Kidney epithelial cell (primary cell): ENCODE measurements at regions not wholly inside any gene's neighbourhood (a gene's known extent, or its start where the extent isn't known, plus 50 kb on each side); places are given as distances from the start of the nearest gene placed in this dataset.

Experiments used
- DNase-seq: peaks from one replicate; pipeline ENCODE4 v3.0.0-alpha.2; 2010; ENCODE audit warnings: low read depth
- H3K27me3 ChIP-seq: 2 replicates; pipeline ENCODE4 v1.6.0; 2011; ENCODE audit warnings: low read length; ENCODE audit not compliant: control insufficient read depth, insufficient read depth
- H3K36me3 ChIP-seq: 2 replicates; pipeline ENCODE4 v1.5.1; 2011; ENCODE audit warnings: low read length; ENCODE audit not compliant: control insufficient read depth, insufficient read depth
- H3K4me3 ChIP-seq: 2 replicates; pipeline ENCODE4 v1.5.1; 2011; ENCODE audit warnings: low read depth, mild to moderate bottlenecking, control low read depth, low read length
- TF ChIP-seq, protein P1 (sequence below): IDR thresholded peaks from 2 replicates; pipeline ENCODE4 v1.5.1; 2011; ENCODE audit warnings: mild to moderate bottlenecking, moderate library complexity, low read length, control low read depth, inconsistent platforms; ENCODE audit not compliant: insufficient read depth, poor library complexity, severe bottlenecking

DNA sequence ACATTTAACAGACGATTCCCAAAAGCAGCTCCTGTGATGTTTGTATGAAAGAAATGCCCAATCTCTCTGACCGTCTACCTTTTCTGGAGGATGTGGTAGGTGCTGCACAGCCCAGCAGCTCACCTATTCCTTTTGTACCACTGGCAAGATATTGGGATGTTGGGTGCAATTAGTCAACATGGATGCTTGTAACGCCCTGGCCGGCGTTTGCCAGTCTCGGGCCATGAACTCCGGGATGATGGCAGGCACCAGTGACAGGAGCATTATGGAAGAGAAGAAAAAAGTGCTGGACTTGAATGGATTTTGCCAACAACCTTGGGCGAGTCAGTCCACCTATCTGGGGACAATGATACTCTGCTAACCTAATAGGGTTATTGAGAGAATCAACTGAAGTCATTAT is 69.0 kb upstream of the ZNF438 start:
- Histone ChIP-seq H3K4me3 (no peak overlapping the region), H3K27me3 (no peaks in the 10 kb centered on the region), H3K36me3 (no peaks in the 10 kb centered on the region)
- DNase-seq, result no peak
- TF ChIP-seq, protein P1, sequence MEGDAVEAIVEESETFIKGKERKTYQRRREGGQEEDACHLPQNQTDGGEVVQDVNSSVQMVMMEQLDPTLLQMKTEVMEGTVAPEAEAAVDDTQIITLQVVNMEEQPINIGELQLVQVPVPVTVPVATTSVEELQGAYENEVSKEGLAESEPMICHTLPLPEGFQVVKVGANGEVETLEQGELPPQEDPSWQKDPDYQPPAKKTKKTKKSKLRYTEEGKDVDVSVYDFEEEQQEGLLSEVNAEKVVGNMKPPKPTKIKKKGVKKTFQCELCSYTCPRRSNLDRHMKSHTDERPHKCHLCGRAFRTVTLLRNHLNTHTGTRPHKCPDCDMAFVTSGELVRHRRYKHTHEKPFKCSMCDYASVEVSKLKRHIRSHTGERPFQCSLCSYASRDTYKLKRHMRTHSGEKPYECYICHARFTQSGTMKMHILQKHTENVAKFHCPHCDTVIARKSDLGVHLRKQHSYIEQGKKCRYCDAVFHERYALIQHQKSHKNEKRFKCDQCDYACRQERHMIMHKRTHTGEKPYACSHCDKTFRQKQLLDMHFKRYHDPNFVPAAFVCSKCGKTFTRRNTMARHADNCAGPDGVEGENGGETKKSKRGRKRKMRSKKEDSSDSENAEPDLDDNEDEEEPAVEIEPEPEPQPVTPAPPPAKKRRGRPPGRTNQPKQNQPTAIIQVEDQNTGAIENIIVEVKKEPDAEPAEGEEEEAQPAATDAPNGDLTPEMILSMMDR, result no peak

DNA sequence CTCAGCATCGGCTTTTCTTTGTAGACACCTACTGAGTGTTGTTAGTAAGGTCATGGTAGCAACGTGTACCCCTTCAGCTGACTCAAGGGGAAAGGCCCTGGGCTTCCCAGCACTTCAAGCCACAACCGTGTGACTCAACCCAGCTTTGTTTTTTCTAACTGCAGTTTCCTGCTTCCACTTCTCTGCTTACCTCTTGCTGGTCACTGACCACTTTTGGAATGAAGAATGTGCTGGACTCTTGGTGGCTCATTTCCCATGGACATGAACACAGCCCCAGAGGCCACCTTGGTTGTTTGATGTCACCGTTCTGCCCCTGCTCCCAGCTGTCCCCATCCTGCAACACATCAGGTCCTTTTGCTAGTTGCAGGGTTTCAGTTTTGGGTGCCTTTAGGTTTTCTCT is 69.5 kb upstream of the ZNF438 start:
- Histone ChIP-seq H3K4me3 (no peak overlapping the region), H3K27me3 (no peaks in the 10 kb centered on the region), H3K36me3 (no peaks in the 10 kb centered on the region)
- DNase-seq, result peak; percentile 95
- TF ChIP-seq, protein P1, result no peak

DNA sequence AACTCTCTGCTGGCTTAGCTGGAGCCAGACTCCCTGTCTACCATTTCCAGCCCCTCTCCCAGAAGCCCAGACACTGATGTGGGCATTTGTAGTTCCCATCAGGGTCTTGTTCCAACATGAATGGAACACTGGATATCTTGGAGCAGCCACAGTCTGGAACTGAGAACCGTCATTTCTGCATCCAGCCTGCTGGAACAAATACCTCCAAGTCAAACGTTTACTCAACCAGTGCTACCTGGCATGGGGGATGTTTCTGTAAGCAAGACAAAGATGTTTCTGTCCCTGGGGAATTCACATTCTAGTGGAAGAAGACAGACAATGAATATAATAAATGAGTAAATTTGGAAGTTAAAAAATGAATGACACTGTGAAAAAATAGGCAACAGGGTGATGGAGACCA is 70.8 kb upstream of the ZNF438 start:
- no peak overlapping the region for H3K4me3 ChIP-seq
- no peaks in the 10 kb centered on the region for H3K27me3 ChIP-seq
- no peaks in the 10 kb centered on the region for H3K36me3 ChIP-seq
- TF ChIP-seq, protein P1, result no peak
- DNase-seq, result no peak

DNA sequence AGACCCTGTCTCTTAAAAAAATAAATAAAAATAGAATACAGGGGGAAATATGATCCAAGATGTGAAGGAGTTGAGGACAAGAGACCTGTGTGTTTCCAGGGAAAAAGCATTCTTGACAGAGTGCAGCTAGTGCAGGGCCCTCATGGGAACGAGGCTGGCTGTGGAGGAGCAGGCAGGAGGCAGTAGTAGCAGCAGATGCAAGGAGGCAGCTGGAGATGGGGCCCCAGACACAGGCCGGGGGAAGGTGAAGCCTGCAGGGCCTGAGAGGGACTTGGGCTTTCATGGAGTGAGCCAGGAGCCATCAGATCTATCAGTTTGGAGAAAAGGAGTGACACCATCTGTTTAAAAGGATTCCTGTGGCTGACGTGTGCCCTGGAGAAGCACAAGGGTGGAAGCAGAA is 71.4 kb upstream of the ZNF438 start:
- DNase-seq, result no peak
- TF ChIP-seq, protein P1, result no peak
- no peak overlapping the region for H3K4me3 ChIP-seq
- no peaks in the 10 kb centered on the region for H3K27me3 ChIP-seq
- H3K36me3 ChIP-seq, result no peaks in the 10 kb centered on the region

DNA sequence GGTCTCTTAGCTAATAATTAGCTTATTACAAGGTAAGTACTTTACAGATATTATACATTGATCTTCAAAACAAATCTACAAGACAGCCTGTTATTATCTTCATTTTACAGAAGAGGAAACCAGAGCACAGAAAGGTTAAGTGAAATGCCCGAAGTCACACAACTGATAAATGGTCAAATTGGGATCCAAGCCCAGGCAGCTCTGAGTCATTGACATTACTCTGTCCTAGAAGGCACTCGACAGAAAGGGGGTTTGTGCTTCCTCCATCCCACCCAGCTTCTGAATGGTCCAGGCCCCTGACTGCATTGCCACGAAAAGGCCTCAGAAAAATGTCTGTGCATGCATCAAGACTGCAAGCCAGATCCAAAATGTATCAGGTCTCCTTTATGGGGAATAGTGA is 81.3 kb upstream of the ZNF438 start:
- H3K27me3 ChIP-seq, result no peaks in the 10 kb centered on the region
- H3K36me3 ChIP-seq, result no peaks in the 10 kb centered on the region
- TF ChIP-seq, protein P1, result no peak
- H3K4me3 ChIP-seq, result no peak overlapping the region
- DNase-seq, result no peak

DNA sequence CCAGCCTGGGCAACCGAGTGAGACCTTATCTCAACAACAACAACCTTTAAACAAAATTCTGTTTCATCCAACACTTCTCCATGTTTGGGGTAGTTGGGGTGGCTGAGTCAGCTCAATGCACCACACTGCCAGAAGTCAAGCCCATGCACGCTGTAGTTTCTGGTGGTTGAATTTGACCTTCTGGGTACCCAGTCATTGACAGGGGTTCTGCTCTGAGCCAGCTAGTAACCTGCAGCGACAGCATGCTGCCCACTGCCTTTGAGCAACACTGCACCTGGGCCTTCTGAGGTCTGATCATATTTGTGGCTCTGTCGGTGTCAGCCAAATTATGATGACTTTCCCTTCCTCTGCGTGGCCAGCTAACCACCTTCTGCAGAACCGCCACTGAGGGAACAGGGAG is 84.6 kb upstream of the ZNF438 start:
- Histone ChIP-seq H3K36me3 (no peaks in the 10 kb centered on the region), H3K4me3 (no peak overlapping the region), H3K27me3 (no peaks in the 10 kb centered on the region)
- no peak for DNase-seq
- TF ChIP-seq, protein P1, result no peak
